GM20000 (cell line): ENCODE measurements at regions not wholly inside any gene's neighbourhood (a gene's known extent, or its start where the extent isn't known, plus 50 kb on each side); places are given as distances from the start of the nearest gene placed in this dataset.

ENCODE experiments used
- DNase-seq: peaks from one replicate; pipeline ENCODE4 v3.0.0; 2012; ENCODE audit warnings: low spot score
- CTCF ChIP-seq: IDR thresholded peaks from 2 replicates; pipeline ENCODE4 v1.5.1; 2012; ENCODE audit warnings: mild to moderate bottlenecking, control low read depth; ENCODE audit errors: extremely low read depth, missing control alignments

DNA sequence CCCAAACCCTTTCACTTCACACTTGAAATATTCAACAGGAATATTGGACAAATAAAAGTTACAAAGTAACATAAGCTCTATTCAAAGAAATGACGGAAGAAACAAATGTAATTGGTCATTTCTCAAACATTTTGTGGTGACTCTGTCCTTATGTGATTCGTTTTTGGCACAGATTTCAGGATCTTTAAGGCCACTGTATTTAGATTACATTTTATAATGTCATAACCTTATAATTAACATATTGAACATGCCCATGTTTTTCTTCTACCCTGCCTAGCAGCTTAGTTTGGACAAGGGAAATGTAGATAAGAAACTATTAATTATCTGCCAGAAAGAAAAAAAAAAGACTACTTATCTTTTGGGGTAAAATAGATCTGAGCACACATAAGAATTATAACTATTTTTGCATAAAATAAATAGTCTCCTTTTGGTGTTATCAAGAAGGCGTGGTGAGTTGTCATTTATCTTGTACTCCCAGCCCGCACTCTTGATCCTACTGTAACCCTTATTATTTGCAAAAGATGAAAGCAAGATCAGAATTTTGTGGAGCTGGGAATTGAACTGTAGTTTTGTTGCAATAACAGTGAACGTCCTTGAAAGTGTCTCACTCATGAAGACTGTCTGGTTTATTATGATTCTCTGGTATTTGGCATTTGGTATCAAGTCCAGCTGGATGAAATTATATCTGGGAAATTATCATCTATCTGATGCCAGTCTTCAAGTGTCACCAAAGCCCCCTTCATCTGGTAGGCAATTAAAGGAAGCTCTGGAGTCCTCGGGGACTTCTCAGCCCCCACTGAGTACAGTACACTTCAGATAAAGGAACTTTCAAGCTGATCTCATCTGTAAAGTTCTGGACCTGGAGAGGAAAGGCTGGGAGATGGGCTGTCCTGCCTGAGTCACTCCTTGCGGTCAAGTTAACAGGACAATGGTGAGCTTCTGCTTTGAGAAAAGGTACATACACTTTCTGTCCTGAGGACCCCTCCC, 175.7 kb upstream of the INHBA start:
- DNase-seq, result no peak
- TF ChIP-seq CTCF, result no peak

DNA sequence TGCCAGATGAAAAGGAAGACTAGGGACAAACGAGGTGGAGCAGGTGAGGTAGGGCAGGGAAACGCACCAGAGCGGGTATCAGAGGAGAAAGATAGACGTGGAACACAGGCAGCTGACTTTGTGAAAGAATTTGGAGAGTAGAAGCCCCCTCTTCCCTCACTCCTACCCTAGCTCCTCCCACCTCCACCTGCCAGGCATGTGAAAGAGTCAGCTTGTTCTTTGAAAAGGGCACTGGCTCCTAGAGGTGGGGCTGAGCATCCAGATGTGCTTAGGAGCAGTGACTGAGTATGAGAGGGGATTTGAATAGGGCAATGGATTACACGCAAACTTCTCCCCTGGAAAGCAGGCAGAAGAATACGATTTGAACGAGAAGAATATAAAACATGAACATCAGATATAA, 174.2 kb upstream of the INHBA start:
- no peak for DNase-seq
- no peak for TF ChIP-seq CTCF

DNA sequence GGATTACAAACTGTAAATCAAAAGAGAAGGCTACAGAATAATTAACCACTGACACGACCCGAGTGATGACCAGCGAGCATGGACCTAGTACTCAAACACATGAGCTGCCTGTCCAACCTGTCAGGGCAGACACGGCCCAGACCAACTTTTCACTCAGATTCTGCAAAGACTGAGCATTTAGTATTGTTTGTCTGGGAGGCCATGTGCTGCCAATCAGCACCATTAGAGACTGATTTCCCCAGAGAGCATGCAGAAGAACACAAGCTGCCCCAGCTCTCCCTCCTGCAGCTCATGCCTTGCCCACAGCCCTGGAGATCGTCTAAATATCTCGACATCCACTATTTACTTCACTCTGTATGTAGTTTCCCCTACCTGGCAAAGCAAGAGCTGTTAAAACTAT, 172.6 kb upstream of the INHBA start:
- TF ChIP-seq CTCF, result no peak

DNA sequence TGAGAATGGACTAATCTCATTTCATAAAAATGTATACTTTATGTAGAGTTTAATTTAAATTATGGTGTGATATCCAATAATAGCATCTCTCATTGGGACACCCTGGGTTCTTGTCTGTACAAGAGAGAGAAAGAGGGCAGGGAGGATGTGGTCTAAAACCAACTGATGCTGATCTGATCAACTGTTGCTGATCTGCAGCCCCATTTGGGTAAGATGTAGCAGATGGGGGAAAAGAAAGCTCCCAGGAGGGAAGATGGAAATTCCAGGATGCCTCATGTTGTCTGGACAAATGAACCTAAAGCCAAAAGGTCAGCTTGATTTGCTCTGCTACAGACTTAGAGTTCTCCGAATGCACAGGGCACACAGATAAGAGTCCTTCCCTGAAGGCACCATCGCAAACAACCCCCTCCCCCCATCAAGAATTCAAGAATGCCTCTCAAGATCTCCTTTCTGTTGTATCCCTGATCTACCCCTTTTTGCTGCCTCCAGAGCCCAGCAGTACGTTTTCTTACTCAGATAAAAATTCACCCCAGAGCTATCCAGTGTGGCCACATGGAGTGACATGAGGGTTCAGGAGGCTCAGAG, 171.4 kb upstream of the INHBA start:
- no peak for TF ChIP-seq CTCF
- DNase-seq, result no peak

More for the DNA sequence above, 172.6 kb upstream of the INHBA start:
- no peak for DNase-seq

DNA sequence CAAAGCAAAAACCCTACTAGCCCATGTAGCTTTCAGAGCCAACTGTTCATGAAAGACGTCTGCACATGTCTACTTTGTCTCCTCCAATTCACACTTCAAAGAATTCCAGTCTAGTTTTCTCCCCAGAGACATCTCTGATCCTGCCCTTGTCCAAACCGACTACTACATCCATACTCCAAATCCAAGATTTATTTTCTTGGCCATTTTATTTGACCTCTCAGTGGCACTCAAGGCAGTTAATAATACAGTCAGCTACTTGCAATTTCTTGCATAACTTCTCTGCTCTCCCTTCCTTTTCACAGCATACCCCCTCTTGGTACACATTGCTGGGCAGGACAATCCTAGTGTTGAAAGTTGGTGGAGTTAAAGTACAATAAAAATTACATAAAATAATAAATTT, 170.9 kb upstream of the INHBA start:
- no peak for DNase-seq
- TF ChIP-seq CTCF, result no peak

DNA sequence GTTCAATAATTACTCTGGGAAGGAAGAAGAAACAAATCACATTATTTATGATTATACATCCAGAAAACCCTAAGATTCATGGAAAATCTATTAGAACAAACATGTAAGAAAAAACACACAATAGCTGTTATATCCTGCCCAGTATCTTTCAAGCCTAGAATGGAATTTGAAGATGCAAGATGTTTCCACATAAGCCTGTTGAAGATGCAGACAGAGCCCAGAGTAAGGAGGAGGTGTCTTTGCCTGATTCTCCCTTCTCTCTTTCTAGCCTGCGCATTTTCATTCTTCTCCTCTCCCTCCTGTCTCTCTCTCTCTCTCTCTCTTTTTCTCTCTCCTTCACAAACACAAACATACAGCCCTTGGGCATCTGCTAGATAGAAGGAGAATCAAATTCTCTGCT, 170.1 kb upstream of the INHBA start:
- no peak for TF ChIP-seq CTCF
- no peak for DNase-seq

DNA sequence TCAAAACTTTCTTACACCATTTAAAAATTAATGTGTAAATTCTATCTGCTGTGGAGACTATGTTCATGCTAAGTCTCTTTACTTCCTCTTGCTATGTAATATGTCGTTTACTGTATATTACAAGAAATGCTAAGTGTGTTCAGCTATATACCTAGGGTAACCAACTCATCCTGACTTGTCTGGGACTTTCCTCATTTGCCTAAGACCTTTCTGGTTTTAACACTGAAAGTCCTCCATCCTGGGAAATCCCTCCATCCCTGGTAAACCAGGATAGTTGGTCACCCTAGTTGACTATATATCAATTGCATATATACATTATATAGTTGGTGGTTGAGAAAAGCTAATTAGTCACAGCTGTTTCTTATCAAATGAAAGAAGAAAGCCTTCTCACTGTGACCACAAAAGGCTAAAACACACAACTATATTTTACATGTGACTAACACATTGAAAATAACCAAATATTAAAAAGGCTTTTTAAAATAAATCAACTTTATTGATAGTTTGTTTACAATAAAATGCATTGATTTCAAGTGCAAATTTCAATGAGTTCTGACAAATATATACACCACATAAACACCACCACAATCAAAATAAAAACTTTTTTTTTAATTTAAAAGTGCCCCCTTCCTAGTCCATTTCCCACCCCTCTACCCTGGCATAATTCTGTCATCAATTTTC, 167.7 kb upstream of the INHBA start:
- no peak for TF ChIP-seq CTCF
- DNase-seq, result peak; percentile 13
